ENCODE measurements at regions not wholly inside any gene's neighbourhood (a gene's known extent, or its start where the extent isn't known, plus 50 kb on each side); places are given as distances from the start of the nearest gene placed in this dataset.
A peak's percentile ranks its signal among the peaks of the same experiment; 100 is the strongest.

DNA sequence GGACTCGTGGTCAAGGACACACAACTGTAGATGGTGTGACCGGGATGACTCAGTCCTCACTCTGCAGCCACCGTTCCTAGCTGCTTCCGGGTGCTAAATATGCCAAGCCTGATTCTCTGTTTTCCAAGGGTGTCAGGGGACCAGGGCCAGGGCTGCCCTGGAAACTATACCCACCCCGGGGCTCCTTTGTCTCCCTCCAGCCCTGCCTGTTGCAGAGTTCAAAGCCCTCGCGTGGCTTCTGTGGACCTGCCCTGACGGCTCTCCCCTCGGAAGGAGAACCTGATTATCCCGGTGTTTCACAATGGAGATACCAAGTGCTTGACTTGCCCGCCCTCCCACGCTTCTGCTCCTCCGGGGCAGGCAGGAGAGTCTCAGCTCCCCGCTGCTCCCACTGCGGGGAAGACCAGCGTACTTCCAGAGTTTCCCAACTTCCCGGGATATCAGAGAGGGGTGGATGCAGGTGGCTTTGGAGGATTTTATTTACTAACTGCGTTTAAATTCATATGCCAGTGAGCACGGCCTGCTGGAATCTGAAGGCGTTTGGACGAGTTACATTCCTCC lies 125.0 kb downstream of the ASB7 start:
- WGBS, 2 donors, result 46 to 59% methylated on average over 21 of the region's 21 CpGs
- Histone ChIP-seq H3K4me3 (ENCODE audit: low read depth in 1 of 2, low read length in 2 of 2) (no peak overlapping the region), H3K27me3 (ENCODE audit: control insufficient read depth in 1 of 2, insufficient read depth in 2 of 2, low read length in 2 of 2) (no peaks in the 10 kb centered on the region), H3K9me3 (ENCODE audit: control insufficient read depth in 2 of 2, insufficient read depth in 1 of 2, low read depth in 1 of 2, low read length in 1 of 2) (no peaks in the 10 kb centered on the region), H3K36me3 (ENCODE audit: control insufficient read depth in 2 of 2, insufficient read depth in 2 of 2, low read length in 1 of 2) (no peaks in the 10 kb centered on the region), H3K27ac (ENCODE audit: low read depth in 2 of 2, low read length in 1 of 2) (peak overlapping the region in 1 of 2 donors; percentile 74), H3K4me1 (ENCODE audit: control insufficient read depth in 2 of 2, insufficient read depth in 2 of 2, low read length in 1 of 2) (peaks cover 2 to 7% of the 10 kb centered on the region in 2 donors)

DNA sequence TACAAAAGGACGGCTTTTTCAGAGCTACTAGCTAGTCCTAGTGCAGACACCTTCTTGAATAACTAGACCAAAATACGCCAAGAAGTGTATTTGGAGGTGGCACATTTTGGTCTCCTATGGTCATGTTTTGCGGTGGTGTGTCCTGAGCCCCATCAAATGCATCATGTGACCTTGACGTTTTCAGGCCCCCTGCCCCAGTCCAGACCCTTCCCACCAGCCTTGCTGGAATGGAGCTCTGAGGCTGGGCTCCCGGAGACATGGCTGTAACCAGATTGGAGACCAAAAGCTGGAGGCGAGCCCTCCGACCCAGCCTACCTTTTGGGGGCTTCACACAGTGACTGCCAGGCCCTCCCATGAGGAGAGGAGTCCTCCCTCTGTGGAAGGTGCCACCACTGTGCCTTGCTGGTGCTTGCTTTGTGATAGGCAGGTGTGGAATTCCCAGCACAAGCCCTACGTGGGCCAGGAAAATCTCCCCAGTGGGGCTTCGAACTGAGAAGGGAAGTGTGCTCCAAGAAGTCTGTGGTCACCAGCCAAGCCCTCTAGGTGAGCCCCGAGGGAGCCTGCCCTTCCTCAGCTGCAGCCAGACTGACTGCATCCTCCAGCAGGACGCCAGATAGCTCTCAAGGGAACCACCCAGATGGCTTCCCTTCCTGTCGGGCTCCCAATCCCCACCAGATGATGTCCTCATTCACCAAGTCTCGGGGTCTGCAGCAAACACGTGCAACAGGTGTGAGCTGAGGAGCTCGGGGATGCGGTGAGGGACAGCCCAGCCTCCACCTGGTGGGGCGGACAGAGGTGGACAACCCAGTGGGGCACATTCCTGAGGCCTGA lies 126.2 kb downstream of the ASB7 start:
- 80 to 83% methylated on average over 17 of the region's 17 CpGs for whole genome bisulfite sequencing, 2 donors
- Histone ChIP-seq H3K36me3 (ENCODE audit: control insufficient read depth in 2 of 2, insufficient read depth in 2 of 2, low read length in 1 of 2) (no peaks in the 10 kb centered on the region), H3K27ac (ENCODE audit: low read depth in 2 of 2, low read length in 1 of 2) (no peak overlapping the region), H3K4me1 (ENCODE audit: control insufficient read depth in 2 of 2, insufficient read depth in 2 of 2, low read length in 1 of 2) (peaks cover 2 to 7% of the 10 kb centered on the region in 2 donors), H3K27me3 (ENCODE audit: control insufficient read depth in 1 of 2, insufficient read depth in 2 of 2, low read length in 2 of 2) (no peaks in the 10 kb centered on the region), H3K9me3 (ENCODE audit: control insufficient read depth in 2 of 2, insufficient read depth in 1 of 2, low read depth in 1 of 2, low read length in 1 of 2) (no peaks in the 10 kb centered on the region), H3K4me3 (ENCODE audit: low read depth in 1 of 2, low read length in 2 of 2) (no peak overlapping the region)

DNA sequence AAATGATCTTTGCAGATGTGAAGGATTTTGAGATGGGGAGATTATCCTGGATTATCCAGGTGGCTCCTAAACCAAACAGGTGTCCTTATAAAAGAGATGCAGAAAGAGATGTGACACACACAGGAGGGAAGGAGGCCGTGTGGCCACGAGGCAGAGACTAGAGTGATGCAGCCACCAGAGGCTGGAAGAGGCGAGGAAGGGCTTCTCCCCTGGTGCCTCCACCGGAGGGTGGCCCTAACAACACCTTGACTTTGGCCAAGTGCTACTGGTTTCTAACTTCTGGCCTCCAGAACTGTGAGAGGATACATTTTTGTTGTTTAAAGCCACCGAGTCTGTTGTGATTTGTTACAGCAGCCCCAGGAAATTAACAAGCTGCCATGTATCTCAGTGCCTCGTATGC lies 127.1 kb downstream of the ASB7 start:
- Histone ChIP-seq H3K36me3 (ENCODE audit: control insufficient read depth in 2 of 2, insufficient read depth in 2 of 2, low read length in 1 of 2) (no peaks in the 10 kb centered on the region), H3K4me1 (ENCODE audit: control insufficient read depth in 2 of 2, insufficient read depth in 2 of 2, low read length in 1 of 2) (peaks cover 2 to 7% of the 10 kb centered on the region in 2 donors), H3K27me3 (ENCODE audit: control insufficient read depth in 1 of 2, insufficient read depth in 2 of 2, low read length in 2 of 2) (no peaks in the 10 kb centered on the region), H3K27ac (ENCODE audit: low read depth in 2 of 2, low read length in 1 of 2) (no peak overlapping the region), H3K4me3 (ENCODE audit: low read depth in 1 of 2, low read length in 2 of 2) (no peak overlapping the region), H3K9me3 (ENCODE audit: control insufficient read depth in 2 of 2, insufficient read depth in 1 of 2, low read depth in 1 of 2, low read length in 1 of 2) (no peaks in the 10 kb centered on the region)
- WGBS, 2 donors, result 91 to 93% methylated on average over 6 of the region's 6 CpGs

DNA sequence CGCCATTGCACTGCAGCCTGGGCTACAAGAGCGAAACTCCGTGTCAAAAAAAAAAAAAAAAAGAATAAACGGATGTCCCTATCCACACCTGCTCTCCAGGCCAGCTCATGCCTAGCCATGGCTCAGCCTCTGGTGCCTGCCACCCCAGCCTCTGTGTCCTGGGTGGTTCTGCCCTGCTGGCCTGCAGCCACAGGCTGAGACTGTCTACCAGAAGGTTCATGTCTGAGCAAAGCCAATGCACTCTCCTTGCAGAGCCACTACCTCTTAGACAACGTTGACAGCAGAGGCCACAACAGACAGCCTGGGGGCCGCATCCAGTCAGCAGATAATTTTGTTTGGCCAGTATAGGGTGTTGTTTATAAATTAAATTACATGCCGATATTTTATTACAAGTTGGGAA lies 127.7 kb downstream of the ASB7 start:
- Histone ChIP-seq H3K4me3 (ENCODE audit: low read depth in 1 of 2, low read length in 2 of 2) (no peak overlapping the region), H3K27me3 (ENCODE audit: control insufficient read depth in 1 of 2, insufficient read depth in 2 of 2, low read length in 2 of 2) (no peaks in the 10 kb centered on the region), H3K4me1 (ENCODE audit: control insufficient read depth in 2 of 2, insufficient read depth in 2 of 2, low read length in 1 of 2) (peaks cover 2 to 7% of the 10 kb centered on the region in 2 donors), H3K36me3 (ENCODE audit: control insufficient read depth in 2 of 2, insufficient read depth in 2 of 2, low read length in 1 of 2) (no peaks in the 10 kb centered on the region), H3K9me3 (ENCODE audit: control insufficient read depth in 2 of 2, insufficient read depth in 1 of 2, low read depth in 1 of 2, low read length in 1 of 2) (no peaks in the 10 kb centered on the region), H3K27ac (ENCODE audit: low read depth in 2 of 2, low read length in 1 of 2) (no peak overlapping the region)
- 70 to 84% methylated on average over 5 to 7 of the region's 7 CpGs for WGBS, 2 donors

DNA sequence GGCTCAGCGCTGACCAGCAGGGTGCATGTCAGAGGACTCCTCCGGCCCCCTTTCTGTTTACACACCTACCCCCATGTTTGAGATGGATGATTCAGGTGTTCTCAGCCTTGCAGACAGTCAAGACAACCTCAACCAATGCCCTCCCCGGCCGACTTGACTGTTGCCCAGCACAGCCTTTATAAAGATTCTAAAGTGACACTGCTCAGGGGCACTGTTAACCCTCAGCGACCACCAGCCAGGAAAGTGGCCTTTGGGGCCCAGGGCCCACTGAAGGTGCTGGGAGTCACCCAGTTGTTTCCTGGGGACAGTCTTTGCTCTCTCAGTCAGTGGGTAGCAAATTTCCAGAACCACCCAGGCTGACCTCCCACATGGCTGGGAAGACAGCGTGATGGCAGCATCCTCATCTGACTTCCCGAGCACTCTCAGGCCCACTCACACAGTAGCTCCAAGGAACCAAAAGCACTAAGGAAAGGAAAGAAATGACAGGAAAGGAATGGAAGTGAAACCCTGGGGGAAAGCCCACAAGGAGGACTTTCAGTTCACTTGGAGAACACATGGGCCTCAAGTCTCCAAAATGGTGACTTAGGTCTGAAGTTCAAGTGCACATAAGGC lies 128.4 kb downstream of the ASB7 start:
- no peak overlapping the region for H3K27ac ChIP-seq (ENCODE audit: low read depth in 2 of 2, low read length in 1 of 2)
- no peak overlapping the region for H3K4me3 ChIP-seq (ENCODE audit: low read depth in 1 of 2, low read length in 2 of 2)
- no peaks in the 10 kb centered on the region for H3K9me3 ChIP-seq (ENCODE audit: control insufficient read depth in 2 of 2, insufficient read depth in 1 of 2, low read depth in 1 of 2, low read length in 1 of 2)
- 89 to 91% methylated on average over 7 of the region's 7 CpGs for WGBS, 2 donors
- H3K36me3 ChIP-seq (ENCODE audit: control insufficient read depth in 2 of 2, insufficient read depth in 2 of 2, low read length in 1 of 2), result no peaks in the 10 kb centered on the region
- H3K27me3 ChIP-seq (ENCODE audit: control insufficient read depth in 1 of 2, insufficient read depth in 2 of 2, low read length in 2 of 2), result no peaks in the 10 kb centered on the region
- H3K4me1 ChIP-seq (ENCODE audit: control insufficient read depth in 2 of 2, insufficient read depth in 2 of 2, low read length in 1 of 2), result peaks cover 2 to 7% of the 10 kb centered on the region in 2 donors

DNA sequence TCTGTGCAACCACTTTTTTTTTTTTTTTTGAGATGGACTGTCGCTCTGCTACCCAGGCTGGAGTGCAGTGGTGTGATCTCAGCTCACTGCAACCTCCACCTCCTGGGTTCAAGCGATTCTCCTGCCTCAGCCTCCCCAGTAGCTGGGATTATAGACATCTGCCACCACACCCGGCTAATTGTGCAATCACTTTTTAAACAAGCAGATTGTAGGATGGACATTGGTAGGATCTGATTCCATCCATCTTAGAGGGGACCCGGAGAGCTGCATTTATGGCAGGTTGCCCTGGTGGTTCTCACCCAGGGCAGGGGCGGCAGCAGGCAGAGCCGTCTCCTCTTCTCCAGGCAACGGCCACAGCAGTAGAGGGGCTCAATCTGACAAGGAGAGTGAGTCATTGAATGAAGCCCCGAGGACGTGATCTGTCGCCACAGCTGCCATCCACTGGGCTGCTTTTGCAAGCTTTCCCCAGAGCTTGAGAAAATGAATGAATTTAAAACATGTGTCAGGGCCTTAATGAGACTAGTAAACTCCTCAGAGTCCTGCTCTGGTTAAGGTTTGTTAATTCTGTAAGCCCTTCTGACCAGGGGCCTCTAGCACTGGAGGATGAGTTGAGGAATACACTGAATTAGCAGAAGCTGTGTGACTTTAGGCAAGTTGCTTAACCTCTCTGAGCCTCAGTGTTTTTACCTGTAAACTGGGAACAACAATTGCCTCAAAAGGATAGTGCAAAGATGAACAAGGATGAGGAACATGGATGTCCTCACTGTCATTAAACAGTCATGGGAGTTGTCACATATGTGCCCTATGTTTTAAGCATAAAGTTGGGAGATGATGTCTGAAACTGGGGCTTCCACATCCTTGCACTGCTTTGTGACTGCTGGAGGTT lies 129.1 kb downstream of the ASB7 start:
- WGBS, 2 donors, result 74 to 84% methylated on average over 10 of the region's 10 CpGs
- H3K27ac ChIP-seq (ENCODE audit: low read depth in 2 of 2, low read length in 1 of 2), result no peak overlapping the region
- peaks cover 2 to 7% of the 10 kb centered on the region in 2 donors for H3K4me1 ChIP-seq (ENCODE audit: control insufficient read depth in 2 of 2, insufficient read depth in 2 of 2, low read length in 1 of 2)

DNA sequence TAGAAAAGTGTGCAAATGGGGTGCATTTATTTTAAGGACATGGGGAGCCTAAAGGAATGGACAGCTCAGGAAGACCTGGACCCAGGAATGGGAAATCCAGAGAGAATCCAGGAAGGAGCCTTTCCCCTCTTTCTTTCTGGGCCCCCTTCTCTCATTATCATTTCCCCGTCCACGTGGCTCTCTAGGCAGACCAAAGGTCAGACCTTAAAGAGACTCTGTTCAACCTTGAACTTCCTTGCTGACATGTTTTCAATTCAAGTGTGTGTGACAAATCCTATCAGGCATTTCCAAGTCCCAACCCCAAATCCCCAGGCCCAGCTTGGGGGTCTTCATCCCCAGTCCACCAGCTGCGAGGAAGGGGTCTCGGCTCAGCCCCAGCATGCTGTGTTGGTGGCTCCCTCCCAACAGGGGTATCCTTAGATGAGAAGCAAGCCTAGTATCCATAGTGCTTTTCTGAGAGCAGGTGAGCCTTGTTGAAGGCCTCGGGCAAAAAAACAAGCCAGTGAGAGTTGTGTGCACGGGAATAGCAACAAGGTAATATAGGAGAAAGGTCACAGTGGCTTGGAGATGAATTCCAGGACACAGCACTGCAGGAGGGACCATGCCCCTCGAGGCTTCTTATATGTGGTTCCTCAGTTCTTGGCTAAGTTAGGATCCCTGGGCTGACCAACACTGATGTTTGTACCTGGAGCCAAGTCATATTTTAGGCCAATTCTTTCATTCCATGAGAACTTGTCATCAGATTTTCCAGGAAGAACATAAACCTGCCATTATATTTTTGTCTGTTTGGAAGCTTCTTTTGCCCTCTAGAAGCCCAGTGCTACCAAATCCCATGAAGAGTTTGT lies 130.0 kb downstream of the ASB7 start:
- 71 to 74% methylated on average over 7 of the region's 7 CpGs for WGBS, 2 donors
- H3K4me3 ChIP-seq (ENCODE audit: low read depth in 1 of 2, low read length in 2 of 2), result no peak overlapping the region
- peak overlapping the region in 1 of 2 donors; percentile 18 for H3K27ac ChIP-seq (ENCODE audit: low read depth in 2 of 2, low read length in 1 of 2)
- H3K9me3 ChIP-seq (ENCODE audit: control insufficient read depth in 2 of 2, insufficient read depth in 1 of 2, low read depth in 1 of 2, low read length in 1 of 2), result no peaks in the 10 kb centered on the region
- no peaks in the 10 kb centered on the region for H3K36me3 ChIP-seq (ENCODE audit: control insufficient read depth in 2 of 2, insufficient read depth in 2 of 2, low read length in 1 of 2)
- H3K27me3 ChIP-seq (ENCODE audit: control insufficient read depth in 1 of 2, insufficient read depth in 2 of 2, low read length in 2 of 2), result no peaks in the 10 kb centered on the region
- H3K4me1 ChIP-seq (ENCODE audit: control insufficient read depth in 2 of 2, insufficient read depth in 2 of 2, low read length in 1 of 2), result peaks cover 2 to 3% of the 10 kb centered on the region in 2 donors

More for the DNA sequence above, 129.1 kb downstream of the ASB7 start:
- Histone ChIP-seq H3K4me3 (ENCODE audit: low read depth in 1 of 2, low read length in 2 of 2) (no peak overlapping the region), H3K27me3 (ENCODE audit: control insufficient read depth in 1 of 2, insufficient read depth in 2 of 2, low read length in 2 of 2) (no peaks in the 10 kb centered on the region), H3K9me3 (ENCODE audit: control insufficient read depth in 2 of 2, insufficient read depth in 1 of 2, low read depth in 1 of 2, low read length in 1 of 2) (no peaks in the 10 kb centered on the region), H3K36me3 (ENCODE audit: control insufficient read depth in 2 of 2, insufficient read depth in 2 of 2, low read length in 1 of 2) (no peaks in the 10 kb centered on the region)

DNA sequence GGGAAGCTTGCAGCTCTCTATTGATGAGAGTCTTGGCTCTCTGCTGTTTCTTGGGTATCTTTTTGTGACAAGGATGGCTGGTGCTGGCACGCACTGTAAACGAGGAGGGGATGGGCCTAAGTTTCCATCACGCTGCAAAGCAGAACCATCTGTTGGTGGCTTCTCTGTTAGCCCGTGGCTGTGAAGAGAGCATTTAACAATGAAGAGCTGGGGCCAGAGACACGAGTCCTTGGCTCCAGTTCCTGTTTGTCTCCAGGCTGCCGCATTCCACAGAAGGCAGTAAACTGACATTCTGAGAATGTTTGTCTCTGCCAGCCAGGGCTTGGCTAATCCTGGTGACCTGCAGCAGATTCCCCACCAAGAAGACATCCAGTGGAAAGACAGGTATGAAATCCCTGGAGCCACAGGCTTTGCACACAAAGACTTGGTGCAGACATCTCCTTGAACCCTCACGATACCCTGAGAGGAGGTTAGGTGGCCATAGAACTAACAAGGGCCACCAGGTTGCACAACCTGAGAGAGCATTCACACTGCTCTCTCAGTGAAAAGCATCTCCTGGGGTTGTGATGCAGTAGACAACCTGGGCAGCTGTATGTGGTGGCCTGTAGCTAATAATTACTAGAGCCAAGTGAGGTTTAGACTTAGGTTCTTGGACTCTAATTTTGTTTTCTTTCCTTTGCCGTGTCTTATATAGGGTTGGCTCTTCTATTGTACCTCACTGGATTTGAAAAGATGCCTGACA lies 130.9 kb downstream of the ASB7 start:
- WGBS, 2 donors, result 46 to 50% methylated on average over 8 of the region's 8 CpGs
- Histone ChIP-seq H3K4me3 (ENCODE audit: low read depth in 1 of 2, low read length in 2 of 2) (no peak overlapping the region), H3K4me1 (ENCODE audit: control insufficient read depth in 2 of 2, insufficient read depth in 2 of 2, low read length in 1 of 2) (peaks cover 2% of the 10 kb centered on the region in 2 donors), H3K27ac (ENCODE audit: low read depth in 2 of 2, low read length in 1 of 2) (peak overlapping the region in 1 of 2 donors; percentile 18), H3K9me3 (ENCODE audit: control insufficient read depth in 2 of 2, insufficient read depth in 1 of 2, low read depth in 1 of 2, low read length in 1 of 2) (no peaks in the 10 kb centered on the region), H3K27me3 (ENCODE audit: control insufficient read depth in 1 of 2, insufficient read depth in 2 of 2, low read length in 2 of 2) (no peaks in the 10 kb centered on the region), H3K36me3 (ENCODE audit: control insufficient read depth in 2 of 2, insufficient read depth in 2 of 2, low read length in 1 of 2) (no peaks in the 10 kb centered on the region)

All from esophagus (tissue), 2 donors.